ENCODE measurements at regions not wholly inside any gene's neighbourhood (a gene's known extent, or its start where the extent isn't known, plus 50 kb on each side); places are given as distances from the start of the nearest gene placed in this dataset.

DNA sequence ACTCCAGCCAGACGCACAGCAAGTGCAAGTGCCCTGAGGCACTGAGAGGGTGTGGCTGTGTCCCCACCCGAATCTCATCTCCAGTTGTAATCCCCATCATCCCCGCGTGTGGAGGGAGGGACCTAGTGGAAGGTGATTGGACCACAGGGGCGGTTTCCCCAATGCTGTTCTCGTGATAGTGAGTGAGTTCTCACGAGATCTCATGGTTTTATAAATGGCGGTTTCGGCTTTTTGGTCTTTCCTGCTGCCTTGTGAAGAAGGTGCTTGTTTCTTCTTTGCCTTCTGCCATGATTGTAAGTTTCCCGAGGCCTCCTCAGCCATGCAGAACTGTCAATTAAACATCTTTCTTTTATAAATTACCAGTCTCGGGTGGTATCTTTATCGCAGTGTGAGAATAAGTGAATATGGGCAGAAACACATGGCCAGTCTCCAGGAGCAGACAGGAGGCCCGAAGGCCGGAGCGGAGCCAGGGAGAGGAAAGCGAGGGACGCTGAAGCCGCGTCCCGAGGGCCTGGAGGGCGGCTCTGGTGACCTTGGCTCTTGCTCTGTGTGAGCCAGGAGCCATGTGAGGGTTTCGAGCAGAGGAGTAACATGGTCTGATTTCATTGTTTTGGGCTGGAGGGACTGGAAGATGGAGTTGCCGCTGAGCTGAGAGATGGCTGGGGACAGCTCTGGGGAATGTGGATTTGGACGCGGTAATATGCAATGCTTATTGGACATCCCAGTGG lies 76.0 kb upstream of the C1orf174 start:
- H3K4me1 ChIP-seq = no peaks in the 10 kb centered on the region
- H3K27me3 ChIP-seq = peaks cover 0 to 44% (median 0%) of the 10 kb centered on the region in 3 donors
- intact Hi-C loops (cut with DNase I; ENCODE audit: low total_unique reads) = no loop called here
- no peak for TF ChIP-seq EP300 (IDR thresholded peaks at IDR 0.05)
- TF ChIP-seq, protein P1, sequence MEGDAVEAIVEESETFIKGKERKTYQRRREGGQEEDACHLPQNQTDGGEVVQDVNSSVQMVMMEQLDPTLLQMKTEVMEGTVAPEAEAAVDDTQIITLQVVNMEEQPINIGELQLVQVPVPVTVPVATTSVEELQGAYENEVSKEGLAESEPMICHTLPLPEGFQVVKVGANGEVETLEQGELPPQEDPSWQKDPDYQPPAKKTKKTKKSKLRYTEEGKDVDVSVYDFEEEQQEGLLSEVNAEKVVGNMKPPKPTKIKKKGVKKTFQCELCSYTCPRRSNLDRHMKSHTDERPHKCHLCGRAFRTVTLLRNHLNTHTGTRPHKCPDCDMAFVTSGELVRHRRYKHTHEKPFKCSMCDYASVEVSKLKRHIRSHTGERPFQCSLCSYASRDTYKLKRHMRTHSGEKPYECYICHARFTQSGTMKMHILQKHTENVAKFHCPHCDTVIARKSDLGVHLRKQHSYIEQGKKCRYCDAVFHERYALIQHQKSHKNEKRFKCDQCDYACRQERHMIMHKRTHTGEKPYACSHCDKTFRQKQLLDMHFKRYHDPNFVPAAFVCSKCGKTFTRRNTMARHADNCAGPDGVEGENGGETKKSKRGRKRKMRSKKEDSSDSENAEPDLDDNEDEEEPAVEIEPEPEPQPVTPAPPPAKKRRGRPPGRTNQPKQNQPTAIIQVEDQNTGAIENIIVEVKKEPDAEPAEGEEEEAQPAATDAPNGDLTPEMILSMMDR (IDR thresholded peaks at IDR 0.05) = no peak
- TF ChIP-seq POLR2AphosphoS5 (IDR thresholded peaks at IDR 0.05) = no peak
- no peak for TF ChIP-seq POLR2A (IDR thresholded peaks at IDR 0.05)
- 81 to 87% (median 86%) methylated on average over 20 to 25 of the region's 25 CpGs for WGBS, 5 donors
- no peaks in the 10 kb centered on the region for H3K36me3 ChIP-seq
- H3K9me3 ChIP-seq = no peaks in the 10 kb centered on the region
- no peak overlapping the region for H3K4me3 ChIP-seq
- H3K27ac ChIP-seq = no peak overlapping the region
- DNase-seq = no peak

GRCh38 chr1:3976821-3977220 lies 76.7 kb upstream of the C1orf174 start:
- Histone ChIP-seq H3K36me3 (no peaks in the 10 kb centered on the region), H3K27ac (no peak overlapping the region), H3K9me3 (no peaks in the 10 kb centered on the region), H3K4me3 (no peak overlapping the region), H3K4me1 (no peaks in the 10 kb centered on the region), H3K27me3 (peaks cover 0 to 39% (median 4%) of the 10 kb centered on the region in 3 donors)
- intact Hi-C loops (cut with DNase I; ENCODE audit: low total_unique reads) = no loop called here
- WGBS, 5 donors = 86 to 92% (median 90%) methylated on average over 21 to 23 of the region's 23 CpGs
- no peak for TF ChIP-seq EP300 (IDR thresholded peaks at IDR 0.05)
- no peak for TF ChIP-seq POLR2A (IDR thresholded peaks at IDR 0.05)
- TF ChIP-seq, protein P1 (IDR thresholded peaks at IDR 0.05) = no peak
- no peak for DNase-seq

- no peaks in the 10 kb centered on the region for H3K36me3 ChIP-seq
- no peak for DNase-seq
- H3K9me3 ChIP-seq = no peaks in the 10 kb centered on the region
- 71 to 79% (median 77%) methylated on average over 21 to 23 of the region's 23 CpGs for WGBS, 5 donors
- no peaks in the 10 kb centered on the region for H3K4me1 ChIP-seq
- TF ChIP-seq, protein P1 (IDR thresholded peaks at IDR 0.05) = no peak
- TF ChIP-seq POLR2AphosphoS5 (IDR thresholded peaks at IDR 0.05) (no peak), EP300 (IDR thresholded peaks at IDR 0.05) (no peak), POLR2A (IDR thresholded peaks at IDR 0.05) (no peak)
- H3K4me3 ChIP-seq = no peak overlapping the region
- no peak overlapping the region for H3K27ac ChIP-seq
- intact Hi-C loops (cut with DNase I; ENCODE audit: low total_unique reads) = no loop called here
- peaks cover 0 to 47% (median 10%) of the 10 kb centered on the region in 3 donors for H3K27me3 ChIP-seq
These were observed 78.3 kb upstream of the C1orf174 start for GRCh38 chr1:3978196-3978989.

- DNase-seq = peak in 1 of 2 donors; percentile 38
- H3K9me3 ChIP-seq = no peaks in the 10 kb centered on the region
- no peak overlapping the region for H3K4me3 ChIP-seq
- 43 to 59% (median 51%) methylated on average over 5 to 9 of the region's 9 CpGs for WGBS, 5 donors
- no peaks in the 10 kb centered on the region for H3K4me1 ChIP-seq
- intact Hi-C loops (cut with DNase I; ENCODE audit: low total_unique reads) = no loop called here
- no peaks in the 10 kb centered on the region for H3K36me3 ChIP-seq
- H3K27ac ChIP-seq = no peak overlapping the region
- TF ChIP-seq POLR2AphosphoS5 (IDR thresholded peaks at IDR 0.05) (no peak), EP300 (IDR thresholded peaks at IDR 0.05) (no peak), POLR2A (IDR thresholded peaks at IDR 0.05) (no peak)
- TF ChIP-seq, protein P1 (IDR thresholded peaks at IDR 0.05) = no peak
- peaks cover 0 to 47% (median 10%) of the 10 kb centered on the region in 3 donors for H3K27me3 ChIP-seq
These were observed 78.9 kb upstream of the C1orf174 start for GRCh38 chr1:3978990-3979325.
